Kidney (tissue), 13 donors: ENCODE measurements at regions not wholly inside any gene's neighbourhood (a gene's known extent, or its start where the extent isn't known, plus 50 kb on each side); places are given as distances from the start of the nearest gene placed in this dataset.

ENCODE experiments used
- DNase-seq, 5 donors: peaks; one replicate each; pipeline ENCODE4 v3.0.0-alpha.2; 2013 to 2020
- FAIRE-seq: peaks from 2 replicates; lab custom pipeline; 2012; peaks lifted over from hg19 to GRCh38; lab: Jason Lieb, UNC
- H3K27ac ChIP-seq, 2 donors: one replicate each; pipeline ENCODE4 v1.7.0; 2013; ENCODE audit warnings: low read depth in 2 of 2, low read length in 2 of 2, inconsistent platforms in 1 of 2
- H3K27me3 ChIP-seq: one replicate; pipeline ENCODE4 v1.7.1; 2013; ENCODE audit warnings: low read length, inconsistent platforms; ENCODE audit not compliant: control insufficient read depth, insufficient read depth
- H3K36me3 ChIP-seq, 3 donors: one replicate each; pipeline versions ENCODE4 v1.7.0 to v1.7.1; 2013; ENCODE audit warnings: low read length in 3 of 3, control low read depth in 1 of 3, inconsistent platforms in 1 of 3; ENCODE audit not compliant: insufficient read depth in 3 of 3, control insufficient read depth in 2 of 3
- H3K4me1 ChIP-seq, 3 donors: one replicate each; pipeline versions ENCODE4 v1.7.0 to v1.7.1; 2013; ENCODE audit warnings: low read length in 3 of 3, inconsistent platforms in 1 of 3, low read depth in 1 of 3; ENCODE audit not compliant: control insufficient read depth in 2 of 3, insufficient read depth in 2 of 3
- H3K4me3 ChIP-seq, 3 donors: one replicate each; pipeline versions ENCODE4 v1.7.0 to v1.8.1; 2013; ENCODE audit warnings: low read length in 3 of 3, control low read depth in 1 of 3, inconsistent platforms in 1 of 3
- H3K9ac ChIP-seq, 3 donors: one replicate each; pipeline versions ENCODE4 v1.7.0 to v1.7.1; 2013; ENCODE audit warnings: low read length in 3 of 3, control low read depth in 1 of 3, inconsistent platforms in 1 of 3
- H3K9me3 ChIP-seq, 3 donors: one replicate each; pipeline versions ENCODE4 v1.7.0 to v1.7.1; 2013; ENCODE audit warnings: low read length in 3 of 3, control low read depth in 1 of 3, inconsistent platforms in 1 of 3; ENCODE audit not compliant: control insufficient read depth in 2 of 3, insufficient read depth in 1 of 3
- CTCF ChIP-seq: IDR thresholded peaks from 3 replicates; pipeline ENCODE4 v1.5.1; 2012; ENCODE audit warnings: mild to moderate bottlenecking, moderate library complexity, borderline replicate concordance; ENCODE audit not compliant: insufficient read depth; ENCODE audit errors: extremely low read depth
- intact Hi-C: fragments of 100-400 bp; cut with DNase I; formaldehyde crosslinking; loops from one replicate; pipeline ENCODE4 v1.11.1; 2022
- donor health status: control.
- donor health status: control.
- donor health status: control.
- donor health status: control.
- donor health status: control.
- donor health status: DM: yes; HTN: yes; CAD: no.
- donor health status: Normal renal cell carcinoma (clear cell type).

- Histone ChIP-seq H3K4me3 (no peak overlapping the region), H3K9me3 (no peaks in the 10 kb centered on the region), H3K9ac (no peak overlapping the region), H3K27ac (no peak overlapping the region), H3K4me1 (no peaks in the 10 kb centered on the region), H3K27me3 (no peaks in the 10 kb centered on the region), H3K36me3 (no peaks in the 10 kb centered on the region)
- intact Hi-C loops: no loop called here
- TF ChIP-seq CTCF: no peak
- no peak for DNase-seq
- FAIRE-seq: no peak
These were observed 378.8 kb upstream of the ZNF608 start for GRCh38 chr5:125125031-125125823.

- DNase-seq (no peak), FAIRE-seq (no peak)
- intact Hi-C loops: no loop called here
- H3K9me3 ChIP-seq: no peaks in the 10 kb centered on the region
- no peak overlapping the region for H3K4me3 ChIP-seq
- no peak overlapping the region for H3K27ac ChIP-seq
- no peak overlapping the region for H3K9ac ChIP-seq
- H3K4me1 ChIP-seq: no peaks in the 10 kb centered on the region
- no peak for TF ChIP-seq CTCF
- H3K36me3 ChIP-seq: no peaks in the 10 kb centered on the region
- H3K27me3 ChIP-seq: no peaks in the 10 kb centered on the region
These were observed 379.6 kb upstream of the ZNF608 start for GRCh38 chr5:125126050-125126449.

DNA sequence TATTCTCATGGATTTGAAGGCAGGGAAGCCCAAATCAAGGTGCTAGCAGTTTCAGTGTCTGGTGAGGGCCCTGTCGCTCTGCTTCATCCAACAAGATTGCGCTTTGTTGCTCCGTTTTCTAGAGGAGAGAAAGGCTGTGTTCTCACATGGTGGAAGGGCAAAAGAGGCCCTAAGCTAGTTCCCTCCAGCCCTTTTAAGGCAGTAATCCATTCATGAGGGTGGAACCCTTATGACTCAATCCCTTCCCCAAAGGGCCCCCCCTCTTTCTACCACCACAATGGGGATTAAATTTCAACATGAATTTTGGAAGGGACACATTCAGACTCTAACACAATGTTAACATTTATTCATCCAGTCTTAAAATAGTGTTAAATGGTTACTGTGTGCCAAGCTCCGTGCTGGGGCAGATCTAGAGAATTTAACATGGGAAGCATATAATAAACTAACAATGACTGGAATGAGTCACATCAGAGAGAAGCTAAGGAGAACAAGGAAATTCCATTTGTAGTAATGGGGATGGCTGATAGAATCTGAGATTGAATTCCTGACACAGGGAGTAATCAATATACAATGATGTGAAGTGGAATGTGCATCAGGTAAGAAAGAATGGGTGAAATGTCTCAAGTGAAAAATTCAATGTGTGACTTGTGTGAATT, 382.8 kb upstream of the ZNF608 start:
- Histone ChIP-seq H3K4me3 (no peak overlapping the region), H3K27me3 (no peaks in the 10 kb centered on the region), H3K4me1 (no peaks in the 10 kb centered on the region), H3K9me3 (no peaks in the 10 kb centered on the region), H3K36me3 (no peaks in the 10 kb centered on the region), H3K27ac (no peak overlapping the region), H3K9ac (no peak overlapping the region)
- no peak for TF ChIP-seq CTCF
- intact Hi-C loops: no loop called here
- FAIRE-seq: no peak
- DNase-seq: no peak
